SK-N-MC (cell line): ENCODE measurements at regions not wholly inside any gene's neighbourhood (a gene's known extent, or its start where the extent isn't known, plus 50 kb on each side); places are given as distances from the start of the nearest gene placed in this dataset.

ENCODE experiments used
- DNase-seq: peaks from one replicate; pipeline ENCODE4 v3.0.0-alpha.2; 2011; ENCODE audit warnings: low read depth, low spot score
- H3K27ac ChIP-seq: fragments of 200-600 bp; sonication (generic); 2 replicates; pipeline ENCODE4 v1.5.1; 2016; ENCODE audit warnings: mixed run types
- H3K36me3 ChIP-seq: fragments of 200-600 bp; sonication (generic); 2 replicates; pipeline ENCODE4 v1.6.1; 2017; ENCODE audit warnings: antibody characterized with exemption, low read length, mixed read lengths; ENCODE audit not compliant: insufficient read depth
- H3K4me3 ChIP-seq: fragments of 200-600 bp; sonication (generic); 2 replicates; pipeline ENCODE4 v1.5.1; 2016
- H3K9ac ChIP-seq: fragments of 200-600 bp; sonication (generic); 2 replicates; pipeline ENCODE4 v1.8.0; 2017; ENCODE audit warnings: mixed run types, mixed read lengths; ENCODE audit not compliant: insufficient read length
- H3K9me3 ChIP-seq: fragments of 200-600 bp; sonication (generic); 2 replicates; pipeline ENCODE4 v1.6.1; 2017; ENCODE audit warnings: low read depth, mild to moderate bottlenecking, antibody characterized with exemption, low read length, moderate library complexity, mixed read lengths
- EZH2 ChIP-seq: fragments of 200-600 bp; sonication (generic); IDR thresholded peaks from one replicate; pipeline ENCODE4 v1.6.1; 2017; ENCODE audit warnings: antibody characterized with exemption
- FOXP2 ChIP-seq: optimal IDR thresholded peaks from 2 replicates; pipeline ENCODE3; 2011; ENCODE audit warnings: mild to moderate bottlenecking, moderate library complexity; ENCODE audit not compliant: insufficient read depth; ENCODE audit errors: extremely low read length, control extremely low read depth
- POLR2AphosphoS5 ChIP-seq: IDR thresholded peaks from 2 replicates; pipeline ENCODE4 v1.6.1; 2012; ENCODE audit warnings: mild to moderate bottlenecking, low read depth, low read length, borderline replicate concordance

- TF ChIP-seq POLR2AphosphoS5 = no peak
- no peak for TF ChIP-seq FOXP2
- no peak for TF ChIP-seq EZH2
- Histone ChIP-seq H3K9me3 (0 out of 2 replicates have a peak, but pooled peaks cover 6% of the 10 kb centered on the region), H3K36me3 (no peaks in the 10 kb centered on the region), H3K27ac (no peak overlapping the region), H3K4me3 (no peak overlapping the region), H3K9ac (no peak overlapping the region)
- no peak for DNase-seq
These were observed 295.4 kb upstream of the SPRED2 start for GRCh38 chr2:65727816-65728215.

- no peak overlapping the region for H3K27ac ChIP-seq
- DNase-seq = no peak
- no peak overlapping the region for H3K9ac ChIP-seq
- no peaks in the 10 kb centered on the region for H3K36me3 ChIP-seq
- no peak overlapping the region for H3K4me3 ChIP-seq
- H3K9me3 ChIP-seq = 0 out of 2 replicates have a peak, but pooled peaks cover 6% of the 10 kb centered on the region
- TF ChIP-seq POLR2AphosphoS5 = no peak
- no peak for TF ChIP-seq EZH2
- TF ChIP-seq FOXP2 = no peak
These were observed 295.0 kb upstream of the SPRED2 start for GRCh38 chr2:65727381-65727780.

GRCh38 chr2:65724752-65725151 lies 292.4 kb upstream of the SPRED2 start:
- H3K9me3 ChIP-seq = 0 out of 2 replicates have a peak, but pooled peaks cover 6% of the 10 kb centered on the region
- no peak for TF ChIP-seq FOXP2
- TF ChIP-seq EZH2 = no peak
- no peak for TF ChIP-seq POLR2AphosphoS5
- H3K9ac ChIP-seq = no peak overlapping the region
- no peak overlapping the region for H3K4me3 ChIP-seq
- H3K27ac ChIP-seq = no peak overlapping the region
- no peaks in the 10 kb centered on the region for H3K36me3 ChIP-seq
- DNase-seq = no peak

- no peak for DNase-seq
- H3K27ac ChIP-seq = no peak overlapping the region
- H3K4me3 ChIP-seq = no peak overlapping the region
- no peaks in the 10 kb centered on the region for H3K36me3 ChIP-seq
- no peak overlapping the region for H3K9ac ChIP-seq
- H3K9me3 ChIP-seq = 0 out of 2 replicates have a peak, but pooled peaks cover 6% of the 10 kb centered on the region
- TF ChIP-seq POLR2AphosphoS5 = no peak
- no peak for TF ChIP-seq FOXP2
- no peak for TF ChIP-seq EZH2
These were observed 291.9 kb upstream of the SPRED2 start for GRCh38 chr2:65724336-65724735.

- DNase-seq = no peak
These were observed 289.8 kb upstream of the SPRED2 start for GRCh38 chr2:65722028-65722778.

DNA sequence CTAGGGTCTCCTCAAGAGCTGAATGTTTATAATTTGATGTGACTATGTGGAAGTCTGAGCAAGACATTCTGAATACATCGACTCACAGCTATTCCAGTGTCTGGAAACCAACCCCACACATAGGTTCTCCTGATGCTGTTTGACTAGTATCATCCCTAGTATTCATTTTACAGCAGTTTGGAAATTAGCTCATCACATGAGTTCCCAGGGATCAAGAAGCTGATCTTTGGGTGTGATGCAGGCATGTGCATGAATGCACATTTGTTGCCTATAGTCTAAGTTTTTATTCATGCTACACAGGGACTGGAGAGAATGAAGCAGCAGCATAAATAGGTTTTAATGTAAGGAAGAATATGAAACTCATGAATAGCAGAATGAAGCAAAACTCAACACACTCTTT lies 284.3 kb upstream of the SPRED2 start:
- Histone ChIP-seq H3K9ac (no peak overlapping the region), H3K36me3 (no peaks in the 10 kb centered on the region), H3K27ac (no peak overlapping the region; the same call in 1 of the 2 replicates), H3K9me3 (no peaks in the 10 kb centered on the region), H3K4me3 (no peak overlapping the region)
- no peak for TF ChIP-seq EZH2
- no peak for TF ChIP-seq FOXP2
- no peak for TF ChIP-seq POLR2AphosphoS5
- DNase-seq = no peak

More at GRCh38 chr2:65722028-65722778, 289.8 kb upstream of the SPRED2 start:
- no peak for TF ChIP-seq EZH2
- TF ChIP-seq FOXP2 = no peak
- TF ChIP-seq POLR2AphosphoS5 = no peak
- no peaks in the 10 kb centered on the region for H3K36me3 ChIP-seq
- no peak overlapping the region for H3K9ac ChIP-seq
- 0 out of 2 replicates have a peak, but pooled peaks cover under 1% of the 10 kb centered on the region for H3K9me3 ChIP-seq
- no peak overlapping the region for H3K27ac ChIP-seq
- no peak overlapping the region for H3K4me3 ChIP-seq

DNA sequence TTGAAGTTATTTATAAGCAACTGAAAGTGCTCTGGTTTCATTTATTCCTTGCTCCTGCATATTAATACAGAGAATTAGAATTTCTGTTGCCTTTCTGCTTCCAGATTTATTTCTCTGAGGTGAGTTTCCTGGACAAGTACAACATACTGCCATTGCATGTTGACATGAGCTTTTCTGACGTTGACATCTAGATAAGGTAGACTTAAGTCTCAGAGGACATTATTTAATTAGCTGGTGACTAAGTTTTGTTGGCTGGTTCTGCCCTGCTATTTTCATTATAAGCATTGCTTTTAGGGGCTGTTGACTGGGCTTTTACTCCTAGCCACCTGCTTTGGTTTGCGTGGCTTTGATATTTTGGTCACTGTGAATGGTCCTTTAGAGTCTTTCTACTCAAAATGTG lies 282.9 kb upstream of the SPRED2 start:
- H3K9me3 ChIP-seq = no peaks in the 10 kb centered on the region
- no peak overlapping the region for H3K9ac ChIP-seq
- no peaks in the 10 kb centered on the region for H3K36me3 ChIP-seq
- H3K27ac ChIP-seq = no peak overlapping the region
- no peak for TF ChIP-seq EZH2
- no peak for TF ChIP-seq POLR2AphosphoS5
- no peak for TF ChIP-seq FOXP2
- no peak overlapping the region for H3K4me3 ChIP-seq
- no peak for DNase-seq

DNA sequence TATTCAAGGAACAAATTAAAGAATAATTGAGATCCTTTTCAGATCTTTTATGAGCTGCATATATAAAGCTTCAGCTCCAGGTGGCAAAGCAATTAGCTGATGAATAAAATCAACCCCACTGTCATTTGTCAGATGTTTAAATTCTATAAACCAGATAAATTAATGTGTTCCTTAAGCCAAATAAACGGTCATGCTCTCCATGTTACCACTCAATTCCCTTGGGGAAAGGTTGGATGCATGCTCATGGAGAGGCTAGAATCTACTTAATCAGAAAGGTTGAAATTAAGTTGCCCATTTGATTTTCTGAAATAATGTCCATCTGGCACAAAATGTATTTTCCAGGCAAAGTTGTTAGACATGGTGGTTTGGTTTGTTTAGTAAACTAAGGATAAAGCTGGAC lies 282.5 kb upstream of the SPRED2 start:
- Histone ChIP-seq H3K36me3 (no peaks in the 10 kb centered on the region), H3K4me3 (no peak overlapping the region), H3K27ac (no peak overlapping the region), H3K9me3 (no peaks in the 10 kb centered on the region), H3K9ac (no peak overlapping the region)
- TF ChIP-seq EZH2 = no peak
- no peak for TF ChIP-seq FOXP2
- TF ChIP-seq POLR2AphosphoS5 = no peak
- no peak for DNase-seq
